H1 (cell line): ENCODE measurements at regions not wholly inside any gene's neighbourhood (a gene's known extent, or its start where the extent isn't known, plus 50 kb on each side); places are given as distances from the start of the nearest gene placed in this dataset.
A peak's percentile ranks its signal among the peaks of the same experiment; 100 is the strongest.

ENCODE experiments used
- CTCF ChIA-PET: fragments of 300-600 bp; sonication (Branson Sonifier 250); formaldehyde crosslinking; loops from one replicate; lab custom pipeline; 2021; ENCODE audit not compliant: partially characterized antibody; lab: Charles Lee
- POLR2A ChIA-PET: fragments of 300-600 bp; sonication (Branson Sonifier 250); formaldehyde crosslinking; loops from one replicate; lab custom pipeline; 2021; ENCODE audit warnings: inconsistent platforms; ENCODE audit not compliant: partially characterized antibody; lab: Charles Lee
- DNase-seq, 2 experiments: peaks; one replicate each; pipeline versions ENCODE4 v3.0.0 to v3.0.0-alpha.2; 2010 to 2022; ENCODE audit warnings: low spot score in 2 of 2, low read depth in 1 of 2, mixed read lengths in 1 of 2
- FAIRE-seq: peaks from 2 replicates; lab custom pipeline; 2011; peaks lifted over from hg19 to GRCh38; lab: Jason Lieb, UNC
- H2AFZ ChIP-seq: 2 replicates; pipeline ENCODE4 v1.8.1; 2012; ENCODE audit warnings: low read length, inconsistent platforms
- H2AK5ac ChIP-seq: 2 replicates; pipeline ENCODE4 v1.6.1; 2013; ENCODE audit warnings: low read depth, low read length
- H2BK120ac ChIP-seq: replicated peaks from 2 replicates; pipeline ENCODE3; 2013; ENCODE audit warnings: low read depth, low read length, inconsistent platforms
- H2BK12ac ChIP-seq: 2 replicates; pipeline ENCODE4 v1.6.1; 2013; ENCODE audit warnings: low read depth, low read length
- H2BK15ac ChIP-seq: 2 replicates; pipeline ENCODE4 v1.6.1; 2013; ENCODE audit warnings: low read length
- H2BK20ac ChIP-seq: 2 replicates; pipeline ENCODE4 v1.6.1; 2013; ENCODE audit warnings: low read length
- H2BK5ac ChIP-seq: 2 replicates; pipeline ENCODE4 v1.6.1; 2013; ENCODE audit warnings: low read depth, low read length
- H3K14ac ChIP-seq: 2 replicates; pipeline ENCODE4 v1.6.1; 2013; ENCODE audit warnings: inconsistent platforms; ENCODE audit not compliant: insufficient read length
- H3K18ac ChIP-seq: 2 replicates; pipeline ENCODE4 v1.6.1; 2013; ENCODE audit warnings: low read length; ENCODE audit errors: extremely low read depth
- H3K23ac ChIP-seq: 2 replicates; pipeline ENCODE4 v1.6.1; 2013; ENCODE audit warnings: inconsistent platforms; ENCODE audit not compliant: insufficient read length
- H3K23me2 ChIP-seq: 2 replicates; pipeline ENCODE4 v1.6.1; 2013; ENCODE audit warnings: low read depth, low read length
- H3K27ac ChIP-seq: 2 replicates; pipeline ENCODE4 v1.6.1; 2011; ENCODE audit warnings: low read depth, low read length, inconsistent platforms
- H3K27me3 ChIP-seq, 4 experiments: replicated peaks in 1 of 4; 1 replicate in 1 of 4; 2 replicates in 3 of 4; pipeline versions ENCODE4 v1.6.1 to v1.8.1; 2011 to 2013; ENCODE audit warnings: low read length in 3 of 4, mild to moderate bottlenecking in 3 of 4, inconsistent platforms in 2 of 4, mixed read lengths in 2 of 4, moderate library complexity in 1 of 4; ENCODE audit not compliant: control insufficient read depth in 3 of 4, insufficient read depth in 3 of 4; ENCODE audit errors: extremely low read depth in 1 of 4
- H3K36me3 ChIP-seq, 4 experiments: 2 replicates each; pipeline versions ENCODE4 v1.6.1 to v1.8.1; 2011 to 2013; ENCODE audit warnings: mild to moderate bottlenecking in 4 of 4, low read length in 3 of 4, moderate library complexity in 2 of 4, control low read depth in 1 of 4, inconsistent platforms in 1 of 4; ENCODE audit not compliant: insufficient read depth in 4 of 4, control insufficient read depth in 2 of 4
- H3K4ac ChIP-seq: replicated peaks from 2 replicates; pipeline ENCODE3; 2013; ENCODE audit warnings: low read length, low read depth, mixed read lengths, inconsistent platforms; ENCODE audit not compliant: insufficient read length
- H3K4me1 ChIP-seq, 4 experiments: replicated peaks in 1 of 4; 1 replicate in 1 of 4; 2 replicates in 3 of 4; pipeline versions ENCODE4 v1.6.1 to v1.8.1; 2011 to 2013; ENCODE audit warnings: low read length in 3 of 4, inconsistent platforms in 2 of 4, mixed read lengths in 1 of 4; ENCODE audit not compliant: insufficient read depth in 4 of 4, control insufficient read depth in 3 of 4
- H3K4me2 ChIP-seq, 2 experiments: 2 replicates each; pipeline versions ENCODE4 v1.6.1 to v1.8.1; 2011 to 2013; ENCODE audit warnings: low read depth in 2 of 2, low read length in 2 of 2, control low read depth in 1 of 2, inconsistent platforms in 1 of 2, mild to moderate bottlenecking in 1 of 2; ENCODE audit not compliant: insufficient read depth in 1 of 2
- H3K4me3 ChIP-seq, 4 experiments: fragments of 200-600, 300-600 bp in 1 of 4; sonication (generic), shearing (Covaris generic), sonication (Bioruptor Twin) in 1 of 4; 2 replicates each; pipeline versions ENCODE4 v1.5.1 to v1.8.1; 2011 to 2016; ENCODE audit warnings: low read length in 4 of 4, low read depth in 3 of 4, control low read depth in 2 of 4, inconsistent platforms in 2 of 4, mild to moderate bottlenecking in 2 of 4, mixed read lengths in 1 of 4, moderate library complexity in 1 of 4; ENCODE audit not compliant: insufficient read depth in 2 of 4; ENCODE audit errors: extremely low read depth in 1 of 4
- H3K56ac ChIP-seq: replicated peaks from 2 replicates; pipeline ENCODE3; 2013; ENCODE audit warnings: low read depth, mild to moderate bottlenecking, mixed read lengths, low read length, inconsistent platforms; ENCODE audit not compliant: insufficient read length
- H3K79me1 ChIP-seq: 2 replicates; pipeline ENCODE4 v1.6.1; 2013; ENCODE audit warnings: low read depth, low read length, control low read depth
- H3K79me2 ChIP-seq, 2 experiments: 2 replicates each; pipeline versions ENCODE4 v1.6.1 to v1.8.1; 2012 to 2013; ENCODE audit warnings: low read length in 2 of 2, mild to moderate bottlenecking in 2 of 2, inconsistent platforms in 1 of 2; ENCODE audit not compliant: insufficient read depth in 2 of 2, control insufficient read depth in 1 of 2
- H3K9ac ChIP-seq, 4 experiments: replicated peaks in 1 of 4; 1 replicate in 1 of 4; 2 replicates in 3 of 4; pipeline versions ENCODE4 v1.6.1 to v1.8.1; 2011 to 2013; ENCODE audit warnings: low read depth in 3 of 4, low read length in 3 of 4, control low read depth in 2 of 4, mild to moderate bottlenecking in 2 of 4, moderate library complexity in 2 of 4, inconsistent platforms in 1 of 4; ENCODE audit errors: extremely low read depth in 1 of 4
- H3K9me3 ChIP-seq, 2 experiments: 2 replicates each; pipeline versions ENCODE4 v1.6.1 to v1.8.1; 2012 to 2013; ENCODE audit warnings: mild to moderate bottlenecking in 2 of 2, moderate library complexity in 2 of 2, control low read depth in 1 of 2, inconsistent platforms in 1 of 2, low read depth in 1 of 2, low read length in 1 of 2, mixed read lengths in 1 of 2; ENCODE audit not compliant: insufficient read depth in 2 of 2
- H4K20me1 ChIP-seq, 2 experiments: replicated peaks in 1 of 2; 2 replicates each; pipeline versions ENCODE3 to v1.8.1; 2011 to 2013; ENCODE audit warnings: inconsistent platforms in 2 of 2, low read length in 2 of 2, mild to moderate bottlenecking in 1 of 2; ENCODE audit not compliant: insufficient read depth in 2 of 2, control insufficient read depth in 1 of 2
- H4K5ac ChIP-seq: 2 replicates; pipeline ENCODE4 v1.6.1; 2013; ENCODE audit warnings: low read length, low read depth, mixed read lengths, inconsistent platforms; ENCODE audit not compliant: insufficient read length
- H4K8ac ChIP-seq: 2 replicates; pipeline ENCODE4 v1.8.0; 2013; ENCODE audit warnings: mild to moderate bottlenecking, moderate library complexity, low read length, inconsistent platforms; ENCODE audit not compliant: insufficient read depth; ENCODE audit errors: extremely low read depth
- H4K91ac ChIP-seq: replicated peaks from 2 replicates; pipeline ENCODE3; 2013; ENCODE audit warnings: low read length, mixed read lengths, inconsistent platforms; ENCODE audit not compliant: insufficient read length
- BCL11A ChIP-seq, 2 experiments: IDR thresholded peaks; one replicate each; pipeline ENCODE4 v1.6.1; 2011; ENCODE audit warnings: low read depth in 2 of 2, low read length in 2 of 2, mild to moderate bottlenecking in 2 of 2
- CEBPB ChIP-seq: IDR thresholded peaks from 2 replicates; pipeline ENCODE4 v1.6.1; 2012; ENCODE audit warnings: low read depth, low read length
- CHD2 ChIP-seq: IDR thresholded peaks from 2 replicates; pipeline ENCODE4 v1.6.1; 2012; ENCODE audit warnings: low read length, improper control_type of control experiment
- EGR1 ChIP-seq: IDR thresholded peaks from 2 replicates; pipeline ENCODE4 v1.6.1; 2011; ENCODE audit warnings: low read depth, low read length, borderline replicate concordance
- JUN ChIP-seq: IDR thresholded peaks from 2 replicates; pipeline ENCODE4 v1.6.1; 2011; ENCODE audit warnings: low read depth, mild to moderate bottlenecking, improper control_type of control experiment, low read length
- NRF1 ChIP-seq: IDR thresholded peaks from 2 replicates; pipeline ENCODE4 v1.6.1; 2011; ENCODE audit warnings: mild to moderate bottlenecking, low read depth, low read length, improper control_type of control experiment
- POLR2AphosphoS5 ChIP-seq: IDR thresholded peaks from 2 replicates; pipeline ENCODE4 v1.6.1; 2011; ENCODE audit warnings: low read depth, low read length
- RAD21 ChIP-seq, 2 experiments: IDR thresholded peaks in 1 of 2; conservative IDR thresholded peaks in 1 of 2; 2 replicates each; pipeline ENCODE4 v1.6.1; 2011; ENCODE audit warnings: low read depth in 2 of 2, low read length in 2 of 2, improper control_type of control experiment in 1 of 2, inconsistent platforms in 1 of 2, mild to moderate bottlenecking in 1 of 2, moderate library complexity in 1 of 2
- RFX5 ChIP-seq: IDR thresholded peaks from 2 replicates; pipeline ENCODE4 v1.6.1; 2011; ENCODE audit warnings: low read depth, low read length, improper control_type of control experiment, borderline replicate concordance
- SAP30 ChIP-seq: fragments of 300-600 bp; sonication (generic); IDR thresholded peaks from 2 replicates; pipeline ENCODE4 v1.7.1; 2012; ENCODE audit warnings: low read length, moderate library complexity, mild to moderate bottlenecking, inconsistent platforms; ENCODE audit not compliant: insufficient read depth, insufficient replicate concordance
- SIX5 ChIP-seq: IDR thresholded peaks from 2 replicates; pipeline ENCODE4 v1.6.1; 2011; ENCODE audit warnings: mild to moderate bottlenecking, low read depth, low read length
- TBP ChIP-seq: IDR thresholded peaks from 2 replicates; pipeline ENCODE4 v1.6.1; 2011; ENCODE audit warnings: low read depth, low read length, improper control_type of control experiment
- ZNF274 ChIP-seq: IDR thresholded peaks from 2 replicates; pipeline ENCODE4 v1.7.0; 2012; ENCODE audit warnings: low read length, borderline replicate concordance; ENCODE audit errors: extremely low read depth
- WGBS, 2 experiments: shearing (Covaris generic) in 1 of 2; methylation state at CpG; one replicate each; pipeline versions ENCODE4 v1.1.6 to v1.1.7; 2013 to 2015; ENCODE audit warnings: low lambda C conversion rate in 2 of 2, mixed read lengths in 2 of 2, inconsistent platforms in 1 of 2, low coverage in 1 of 2, missing lambda C conversion rate in 1 of 2; ENCODE audit not compliant: insufficient replicate concordance in 2 of 2, insufficient coverage in 1 of 2, insufficient read length in 1 of 2; ENCODE audit errors: extremely low coverage in 1 of 2, missing lambda C conversion rate in 1 of 2; 5-methylcytosine and 5-hydroxymethylcytosine counted together

DNA sequence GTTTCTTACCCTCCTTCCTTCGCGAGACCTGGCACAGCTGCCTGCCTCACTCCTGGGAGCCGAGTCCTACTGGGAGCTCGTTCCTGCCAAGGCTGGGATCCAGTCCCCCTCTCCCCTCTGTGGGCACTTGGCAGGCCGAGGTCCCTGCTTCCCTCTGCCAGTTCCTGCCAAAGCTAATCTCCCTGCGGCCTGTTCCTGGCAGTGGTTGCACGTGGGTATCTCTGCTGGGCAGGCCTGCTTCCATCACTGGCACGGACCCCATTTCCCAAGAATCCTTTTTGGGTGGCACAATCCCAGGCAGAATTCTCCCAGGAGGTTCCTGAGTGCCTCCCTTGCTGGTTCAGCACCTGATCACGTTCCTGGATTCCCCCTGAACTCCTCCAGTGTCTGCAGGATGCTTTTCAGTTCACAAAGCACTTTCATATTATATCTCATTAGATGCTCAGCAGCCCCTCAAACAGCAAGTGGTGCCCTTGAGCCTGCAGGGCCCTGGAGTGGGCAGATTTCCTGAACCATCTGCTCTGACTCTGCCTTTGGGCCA, 96.5 kb downstream of the RRM1 start:
- H3K4me2 ChIP-seq = no peak overlapping the region
- peaks cover 2% of the 10 kb centered on the region; the same call in 1 of the 2 replicates for H3K23me2 ChIP-seq
- no peak overlapping the region for H4K8ac ChIP-seq
- DNase-seq = peak in 1 of 2 experiments; percentile 37
- peaks cover 0 to 8% (median 3%) of the 10 kb centered on the region in 4 experiments; a peak in 4 of 7 replicates for H3K27me3 ChIP-seq
- H3K4me3 ChIP-seq = no peak overlapping the region
- no peak overlapping the region for H4K91ac ChIP-seq
- H2BK15ac ChIP-seq = no peak overlapping the region
- no peak overlapping the region for H4K5ac ChIP-seq
- H3K56ac ChIP-seq = no peak overlapping the region
- no peak overlapping the region for H2BK5ac ChIP-seq
- H4K20me1 ChIP-seq = no peaks in the 10 kb centered on the region
- H2AK5ac ChIP-seq = no peak overlapping the region
- no peak overlapping the region for H2BK120ac ChIP-seq
- ChIA-PET CTCF (interaction anchor here (1.0 to 5.0 kb wide), 4 partner anchors 12 to 446 kb away, joined by 4 to 25 read pairs (median 4); partner anchors contain the start of gene OR51D1), POLR2A (no interaction called here)
- no peaks in the 10 kb centered on the region for H3K79me2 ChIP-seq
- H3K23ac ChIP-seq = no peak overlapping the region
- no peak overlapping the region for H3K27ac ChIP-seq
- no peak overlapping the region for H3K18ac ChIP-seq
- H3K14ac ChIP-seq = no peak overlapping the region
- FAIRE-seq = no peak
- no peak overlapping the region for H2BK20ac ChIP-seq
- no peak overlapping the region for H3K4ac ChIP-seq
- WGBS, 2 experiments = 91% methylated on average over 9 of the region's 9 CpGs; no CpG with 5 or more reads in 1 of the 2 experiments
- H3K4me1 ChIP-seq = peaks cover 0 to 3% (median 1%) of the 10 kb centered on the region in 4 experiments; a peak in 3 of 7 replicates
- no peaks in the 10 kb centered on the region for H3K9me3 ChIP-seq
- H3K36me3 ChIP-seq = no peaks in the 10 kb centered on the region
- no peaks in the 10 kb centered on the region for H3K79me1 ChIP-seq
- no peak overlapping the region for H2BK12ac ChIP-seq
- no peak overlapping the region for H3K9ac ChIP-seq
- H2AFZ ChIP-seq = no peak overlapping the region
- TF ChIP-seq NRF1 (no peak), SAP30 (no peak), BCL11A (IDR thresholded peaks at IDR 0.05; ENCODE audit: low read depth in 2 of 2, low read length in 2 of 2) (no peak), CHD2 (no peak), TBP (no peak), POLR2AphosphoS5 (no peak), ZNF274 (no peak), JUN (no peak), EGR1 (no peak), RFX5 (no peak), RAD21 (IDR thresholded peaks at IDR 0.05 in 1 of 2, conservative IDR thresholded peaks at IDR 0.05 in 1 of 2; ENCODE audit: low read depth in 2 of 2, low read length in 2 of 2) (no peak; a peak in 1 of 4 replicates), SIX5 (no peak), CEBPB (no peak)
